ENCODE measurements at regions not wholly inside any gene's neighbourhood (a gene's known extent, or its start where the extent isn't known, plus 50 kb on each side); places are given as distances from the start of the nearest gene placed in this dataset.

DNA sequence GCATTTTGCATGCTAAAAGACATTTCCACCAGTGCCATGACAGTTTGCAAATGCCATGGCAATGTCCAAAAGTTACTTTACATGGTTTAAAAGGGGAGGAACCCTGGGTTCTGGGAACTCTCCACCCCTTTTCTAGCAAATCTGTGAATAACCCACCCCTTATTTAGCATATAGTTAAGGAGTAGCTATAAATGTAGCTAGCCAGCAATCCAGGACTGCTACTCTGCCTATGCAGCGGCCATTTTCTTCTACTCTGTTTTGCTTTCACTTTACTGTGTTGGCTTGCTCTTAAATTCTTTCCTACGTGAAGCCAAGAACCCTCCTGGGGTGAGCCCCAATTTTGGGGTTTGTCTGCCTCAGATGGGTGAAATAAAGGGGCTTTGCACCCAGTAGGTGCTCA lies 141.0 kb downstream of the PTPN11 start:
- no peak overlapping the region for H3K4me3 ChIP-seq (ENCODE audit: low read length)
- no peak for DNase-seq (ENCODE audit: low read depth, low spot score)

GRCh38 chr12:112564160-112564784 lies 145.5 kb downstream of the PTPN11 start:
- no peak for DNase-seq (ENCODE audit: low read depth, low spot score)
- no peak overlapping the region for H3K4me3 ChIP-seq (ENCODE audit: low read length)

GRCh38 chr12:112568641-112569040 lies 149.9 kb downstream of the PTPN11 start:
- DNase-seq (ENCODE audit: low read depth, low spot score): no peak

DNA sequence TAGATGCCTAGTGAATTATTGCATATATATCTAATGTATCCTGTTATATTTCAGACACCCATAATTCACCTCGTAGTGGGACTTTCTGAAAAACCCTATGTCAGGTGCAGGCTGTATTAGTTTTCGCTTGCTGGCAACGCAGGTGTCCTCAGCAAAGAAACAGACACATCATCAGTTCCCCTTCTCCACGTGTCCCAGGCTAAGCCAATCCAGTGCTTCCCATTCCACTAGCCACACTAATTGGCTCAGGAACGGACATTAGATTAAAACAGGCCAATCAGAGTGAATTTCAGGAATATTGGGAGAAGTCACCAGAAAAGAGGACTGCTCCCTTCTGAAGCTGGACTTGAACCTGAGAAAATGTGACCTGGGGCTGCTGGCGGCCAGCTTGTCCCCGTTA lies 151.3 kb downstream of the PTPN11 start:
- no peak for DNase-seq (ENCODE audit: low read depth, low spot score)
- H3K4me3 ChIP-seq (ENCODE audit: low read length): no peak overlapping the region

More at GRCh38 chr12:112568641-112569040, 149.9 kb downstream of the PTPN11 start:
- H3K4me3 ChIP-seq (ENCODE audit: low read length): no peak overlapping the region

DNA sequence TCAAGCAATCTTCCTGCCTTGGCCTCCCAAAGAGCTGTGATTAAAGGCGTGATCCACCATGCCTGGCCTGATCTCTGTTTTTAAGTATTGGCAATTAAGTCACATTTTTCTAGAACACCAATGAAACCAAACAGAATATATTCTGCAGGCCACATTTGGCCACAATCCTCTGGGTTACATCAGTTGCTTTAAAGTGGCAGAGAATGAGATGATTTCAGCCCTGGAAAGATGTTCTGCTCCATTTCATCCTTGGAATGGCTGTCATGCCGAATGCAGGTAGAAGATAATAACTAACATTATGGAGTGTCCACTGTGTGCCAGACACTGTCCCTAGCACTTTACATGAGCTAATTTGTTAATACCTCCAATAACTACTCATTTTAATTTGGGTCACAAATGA lies 154.4 kb downstream of the PTPN11 start:
- no peak for DNase-seq (ENCODE audit: low read depth, low spot score)
- H3K4me3 ChIP-seq (ENCODE audit: low read length): no peak overlapping the region

GRCh38 chr12:112574896-112575558 lies 156.3 kb downstream of the PTPN11 start:
- no peak overlapping the region for H3K4me3 ChIP-seq (ENCODE audit: low read length)
- DNase-seq (ENCODE audit: low read depth, low spot score): no peak

- no peak overlapping the region for H3K4me3 ChIP-seq (ENCODE audit: low read length)
- DNase-seq (ENCODE audit: low read depth, low spot score): no peak
Measured at GRCh38 chr12:112575559-112576067, 156.9 kb downstream of the PTPN11 start.

- DNase-seq (ENCODE audit: low read depth, low spot score): no peak
- H3K4me3 ChIP-seq (ENCODE audit: low read length): no peak overlapping the region
Measured at GRCh38 chr12:112577473-112578329, 159.0 kb downstream of the PTPN11 start.

GRCh38 chr12:112584266-112584722 lies 165.5 kb downstream of the PTPN11 start:
- DNase-seq (ENCODE audit: low read depth, low spot score): no peak
- no peak overlapping the region for H3K4me3 ChIP-seq (ENCODE audit: low read length)

GRCh38 chr12:112586148-112586783 lies 167.5 kb downstream of the PTPN11 start:
- no peak for DNase-seq (ENCODE audit: low read depth, low spot score)
- H3K4me3 ChIP-seq (ENCODE audit: low read length): no peak overlapping the region

- no peak for DNase-seq (ENCODE audit: low read depth, low spot score)
Measured at GRCh38 chr12:112589275-112589674, 170.5 kb downstream of the PTPN11 start.

GRCh38 chr12:112590281-112590680 lies 171.5 kb downstream of the PTPN11 start:
- no peak for DNase-seq (ENCODE audit: low read depth, low spot score)
- H3K4me3 ChIP-seq (ENCODE audit: low read length): no peak overlapping the region

More at GRCh38 chr12:112589275-112589674, 170.5 kb downstream of the PTPN11 start:
- no peak overlapping the region for H3K4me3 ChIP-seq (ENCODE audit: low read length)

DNA sequence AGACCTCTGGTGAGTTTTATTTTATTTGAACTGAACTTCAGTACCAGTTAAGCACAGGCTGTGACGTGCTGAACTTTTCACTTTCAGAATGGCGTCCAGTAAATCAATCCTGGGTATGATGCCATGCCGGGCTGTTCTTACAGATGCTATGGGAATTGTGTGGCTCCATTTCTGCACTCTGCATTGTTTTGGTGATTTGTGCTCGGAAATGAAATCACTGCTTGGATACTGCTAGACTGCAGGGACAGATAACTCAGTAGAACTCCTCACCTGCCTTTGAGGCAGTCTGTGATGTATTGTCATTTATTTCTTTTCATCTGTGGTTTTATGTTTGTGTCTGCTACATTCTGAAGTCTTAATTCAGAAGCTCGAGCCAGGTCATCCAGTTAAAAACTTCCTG lies 172.7 kb downstream of the PTPN11 start:
- DNase-seq (ENCODE audit: low read depth, low spot score): no peak
- no peak overlapping the region for H3K4me3 ChIP-seq (ENCODE audit: low read length)

GRCh38 chr12:112595410-112595809 lies 176.7 kb downstream of the PTPN11 start:
- DNase-seq (ENCODE audit: low read depth, low spot score): no peak
- H3K4me3 ChIP-seq (ENCODE audit: low read length): no peak overlapping the region

GRCh38 chr12:112597986-112598385 lies 179.2 kb downstream of the PTPN11 start:
- DNase-seq (ENCODE audit: low read depth, low spot score): no peak
- H3K4me3 ChIP-seq (ENCODE audit: low read length): no peak overlapping the region

DNA sequence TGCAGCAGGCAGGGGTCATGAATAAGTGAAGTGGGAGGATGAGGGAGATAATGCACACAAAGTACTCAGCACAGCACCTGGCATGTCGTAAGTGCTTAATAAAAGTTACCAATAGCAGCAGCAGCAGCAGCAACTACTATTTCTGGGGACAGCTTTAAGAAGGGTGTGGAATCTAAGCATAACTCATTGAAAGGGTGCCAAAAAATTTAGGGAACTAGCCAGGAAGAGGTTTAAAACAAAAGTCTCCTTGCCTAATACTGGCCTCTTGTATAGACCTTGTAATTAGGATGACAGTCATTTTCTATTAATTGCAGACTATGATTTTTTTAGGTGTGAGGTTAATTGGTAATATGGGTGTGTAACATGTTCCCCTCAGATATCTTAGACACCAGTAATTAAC lies 179.9 kb downstream of the PTPN11 start:
- no peak for DNase-seq (ENCODE audit: low read depth, low spot score)
- H3K4me3 ChIP-seq (ENCODE audit: low read length): no peak overlapping the region

GRCh38 chr12:112599871-112600270 lies 181.1 kb downstream of the PTPN11 start:
- H3K4me3 ChIP-seq (ENCODE audit: low read length): no peak overlapping the region
- DNase-seq (ENCODE audit: low read depth, low spot score): no peak

GRCh38 chr12:112602150-112602549 lies 183.4 kb downstream of the PTPN11 start:
- no peak overlapping the region for H3K4me3 ChIP-seq (ENCODE audit: low read length)
- no peak for DNase-seq (ENCODE audit: low read depth, low spot score)

DNA sequence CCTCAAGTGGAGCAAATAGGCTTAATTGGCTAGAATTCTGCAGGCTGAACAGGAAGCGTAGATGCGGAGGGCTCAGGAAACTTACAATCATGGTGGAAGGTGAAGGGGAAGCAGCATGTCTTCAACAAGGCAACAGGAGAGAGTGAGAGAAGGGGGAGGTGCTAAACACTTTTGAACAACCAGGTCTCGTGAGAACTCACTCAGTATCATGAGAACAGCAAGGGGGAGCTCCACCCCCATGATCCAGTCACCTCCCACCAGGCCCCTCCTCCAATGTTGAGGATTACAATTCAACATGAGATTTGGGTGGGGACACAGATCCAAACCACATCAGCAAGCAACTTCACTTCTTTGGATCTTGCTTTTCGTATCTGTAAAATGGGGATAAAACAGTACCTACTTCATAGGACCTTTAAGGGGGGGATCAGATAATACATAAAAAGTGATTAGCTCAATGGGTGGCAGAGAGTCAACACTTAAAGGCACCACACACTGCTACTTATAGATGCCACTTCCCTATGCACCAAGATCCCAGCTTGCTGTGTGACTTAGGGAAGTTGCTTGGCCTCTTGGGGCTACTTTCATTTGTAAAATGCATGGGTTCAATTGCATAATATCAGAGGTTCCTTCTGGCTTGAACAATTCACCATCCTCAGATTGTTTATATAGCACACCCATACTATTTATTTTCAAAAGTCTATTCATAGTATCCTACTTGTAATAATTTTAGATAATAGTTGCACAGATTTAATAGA lies 184.8 kb upstream of the RPH3A start:
- no peak for DNase-seq (ENCODE audit: low read depth, low spot score)
- no peak overlapping the region for H3K4me3 ChIP-seq (ENCODE audit: low read length)

Data from Jurkat, Clone E6-1 (cell line).